Neural cell (in vitro differentiated cells): ENCODE measurements at regions not wholly inside any gene's neighbourhood (a gene's known extent, or its start where the extent isn't known, plus 50 kb on each side); places are given as distances from the start of the nearest gene placed in this dataset.

Source experiments
- H2AFZ ChIP-seq: fragments of 200-600, 300-800 bp; sonication (generic), shearing (Covaris generic); 2 replicates; pipeline ENCODE4 v1.6.0; 2014; ENCODE audit warnings: low read depth, mild to moderate bottlenecking, antibody characterized with exemption, low read length, moderate library complexity
- H3F3A ChIP-seq: fragments of 200-600 bp; shearing (Covaris generic); 2 replicates; pipeline ENCODE4 v1.6.1; 2016; ENCODE audit warnings: mild to moderate bottlenecking, moderate library complexity, mixed read lengths, antibody characterized with exemption, low read length; ENCODE audit not compliant: insufficient read depth, poor library complexity, severe bottlenecking
- H3K27ac ChIP-seq: fragments of 200-600, 300-800 bp; sonication (generic), shearing (Covaris generic); 2 replicates; pipeline ENCODE4 v1.5.1; 2014; ENCODE audit warnings: mild to moderate bottlenecking, low read length, moderate library complexity
- H3K27me3 ChIP-seq: fragments of 300-800, 200-600 bp; sonication (generic), shearing (Covaris generic); 2 replicates; pipeline ENCODE4 v1.6.0; 2014; ENCODE audit warnings: mild to moderate bottlenecking, low read depth, low read length, moderate library complexity; ENCODE audit not compliant: insufficient read depth
- H3K36me3 ChIP-seq: fragments of 300-800, 200-600 bp; sonication (generic), shearing (Covaris generic); 2 replicates; pipeline ENCODE4 v1.5.1; 2014; ENCODE audit warnings: mild to moderate bottlenecking, antibody characterized with exemption, low read length, moderate library complexity; ENCODE audit not compliant: insufficient read depth
- H3K4me2 ChIP-seq: fragments of 300-800, 200-600 bp; sonication (generic), shearing (Covaris generic); 2 replicates; pipeline ENCODE4 v1.6.0; 2014; ENCODE audit warnings: mild to moderate bottlenecking, low read length
- H3K4me3 ChIP-seq: fragments of 300-800, 200-600 bp; sonication (generic), shearing (Covaris generic); 2 replicates; pipeline ENCODE4 v1.5.1; 2014; ENCODE audit warnings: mild to moderate bottlenecking, low read length, moderate library complexity
- H3K79me2 ChIP-seq: fragments of 200-600 bp; shearing (Covaris generic); replicated peaks from 2 replicates; pipeline ENCODE4 v1.6.0; 2014; ENCODE audit warnings: mild to moderate bottlenecking, low read length, moderate library complexity; ENCODE audit not compliant: insufficient read depth
- H3K9ac ChIP-seq: fragments of 300-800, 200-600 bp; sonication (generic), shearing (Covaris generic); 2 replicates; pipeline ENCODE4 v1.6.1; 2016; ENCODE audit warnings: mild to moderate bottlenecking, low read length, mixed read lengths
- H3K9me2 ChIP-seq: fragments of 200-600 bp; shearing (Covaris generic); 2 replicates; pipeline ENCODE4 v1.6.1; 2016; ENCODE audit warnings: mild to moderate bottlenecking, low read length, mixed read lengths; ENCODE audit not compliant: insufficient read depth
- H3K9me3 ChIP-seq: fragments of 200-600, 300-800 bp; sonication (generic), shearing (Covaris generic); 2 replicates; pipeline ENCODE4 v1.6.1; 2016; ENCODE audit warnings: mild to moderate bottlenecking, mixed run types, low read length, moderate library complexity, mixed read lengths
- H4K20me1 ChIP-seq: fragments of 200-600 bp; shearing (Covaris generic); 2 replicates; pipeline ENCODE4 v1.6.1; 2016; ENCODE audit warnings: mild to moderate bottlenecking, mixed run types; ENCODE audit not compliant: insufficient read depth
- CTCF ChIP-seq: fragments of 450-650 bp; IDR thresholded peaks from 2 replicates; pipeline ENCODE4 v1.5.1; 2014; ENCODE audit warnings: antibody characterized with exemption, mild to moderate bottlenecking, moderate library complexity; ENCODE audit not compliant: poor library complexity, severe bottlenecking
- EP300 ChIP-seq: fragments of 450-650 bp; conservative IDR thresholded peaks from 2 replicates; pipeline ENCODE4 v1.6.1; 2014; ENCODE audit warnings: antibody characterized with exemption, mild to moderate bottlenecking, moderate library complexity; ENCODE audit not compliant: poor library complexity, severe bottlenecking
- EZH2 ChIP-seq: fragments of 200-600, 300-800 bp; shearing (Covaris generic), sonication (generic); IDR thresholded peaks from 2 replicates; pipeline ENCODE4 v1.6.1; 2014; ENCODE audit warnings: antibody characterized with exemption, low read length, borderline replicate concordance, mild to moderate bottlenecking; ENCODE audit not compliant: insufficient read depth, poor library complexity, severe bottlenecking
- MXI1 ChIP-seq: fragments of 450-650 bp; conservative IDR thresholded peaks from 2 replicates; pipeline ENCODE4 v1.6.1; 2014; ENCODE audit warnings: antibody characterized with exemption, mild to moderate bottlenecking; ENCODE audit not compliant: poor library complexity, severe bottlenecking
- POLR2AphosphoS5 ChIP-seq: IDR thresholded peaks from 2 replicates; pipeline ENCODE4 v1.6.1; 2012
- RAD21 ChIP-seq: fragments of 450-650 bp; conservative IDR thresholded peaks from 2 replicates; pipeline ENCODE4 v1.6.1; 2014; ENCODE audit warnings: antibody characterized with exemption, mild to moderate bottlenecking, moderate library complexity
- SMC3 ChIP-seq: fragments of 450-650 bp; conservative IDR thresholded peaks from 2 replicates; pipeline ENCODE4 v1.6.1; 2014; ENCODE audit warnings: antibody characterized with exemption, mild to moderate bottlenecking, moderate library complexity; ENCODE audit not compliant: poor library complexity
- TAF1 ChIP-seq: IDR thresholded peaks from 2 replicates; pipeline ENCODE4 v1.6.1; 2012; ENCODE audit warnings: low read depth
- TF ChIP-seq, protein P1 (sequence below): IDR thresholded peaks from 2 replicates; pipeline ENCODE4 v1.6.1; 2012; ENCODE audit warnings: borderline replicate concordance

DNA sequence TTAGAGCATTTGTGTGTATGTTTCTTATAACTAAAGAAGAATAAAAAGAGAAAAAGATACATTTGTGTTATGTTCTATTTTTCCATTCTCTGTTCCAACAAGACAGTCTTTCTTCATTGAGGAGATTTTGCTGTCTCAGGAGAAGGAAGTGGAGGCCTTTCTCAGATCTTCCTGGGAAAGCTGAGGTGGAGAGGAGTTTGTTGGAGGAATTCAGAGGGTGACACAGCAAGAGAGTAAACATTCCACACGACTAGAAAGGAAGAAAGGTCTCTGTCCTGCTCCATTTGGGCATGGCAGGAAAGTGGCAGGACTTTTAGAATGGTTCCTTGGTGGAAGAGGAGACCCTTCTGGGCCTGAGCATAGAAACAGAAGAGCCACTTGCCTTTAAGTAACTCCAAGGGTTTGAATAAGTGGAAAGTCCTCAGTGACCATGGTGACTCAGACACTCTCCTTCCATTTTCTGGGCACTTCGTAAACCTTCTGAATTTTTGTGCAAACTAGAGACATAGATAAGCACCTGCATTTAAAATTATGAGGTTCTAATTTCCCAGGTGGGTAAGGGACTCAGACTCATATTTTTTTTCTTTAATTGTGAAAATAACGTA lies 52.3 kb upstream of the COL5A2 start:
- Histone ChIP-seq H3K79me2 (no peaks in the 10 kb centered on the region), H3K9me2 (no peaks in the 10 kb centered on the region), H3K36me3 (no peaks in the 10 kb centered on the region), H3K27ac (no peak overlapping the region), H3K27me3 (no peaks in the 10 kb centered on the region), H4K20me1 (no peaks in the 10 kb centered on the region), H3K4me2 (no peak overlapping the region), H3K9ac (no peak overlapping the region), H3F3A (no peaks in the 10 kb centered on the region), H3K9me3 (no peaks in the 10 kb centered on the region), H3K4me3 (no peak overlapping the region), H2AFZ (no peak overlapping the region)
- TF ChIP-seq MXI1 (no peak), RAD21 (no peak), EP300 (no peak), EZH2 (no peak), POLR2AphosphoS5 (no peak), SMC3 (no peak), TAF1 (no peak), CTCF (no peak)
- TF ChIP-seq, protein P1, sequence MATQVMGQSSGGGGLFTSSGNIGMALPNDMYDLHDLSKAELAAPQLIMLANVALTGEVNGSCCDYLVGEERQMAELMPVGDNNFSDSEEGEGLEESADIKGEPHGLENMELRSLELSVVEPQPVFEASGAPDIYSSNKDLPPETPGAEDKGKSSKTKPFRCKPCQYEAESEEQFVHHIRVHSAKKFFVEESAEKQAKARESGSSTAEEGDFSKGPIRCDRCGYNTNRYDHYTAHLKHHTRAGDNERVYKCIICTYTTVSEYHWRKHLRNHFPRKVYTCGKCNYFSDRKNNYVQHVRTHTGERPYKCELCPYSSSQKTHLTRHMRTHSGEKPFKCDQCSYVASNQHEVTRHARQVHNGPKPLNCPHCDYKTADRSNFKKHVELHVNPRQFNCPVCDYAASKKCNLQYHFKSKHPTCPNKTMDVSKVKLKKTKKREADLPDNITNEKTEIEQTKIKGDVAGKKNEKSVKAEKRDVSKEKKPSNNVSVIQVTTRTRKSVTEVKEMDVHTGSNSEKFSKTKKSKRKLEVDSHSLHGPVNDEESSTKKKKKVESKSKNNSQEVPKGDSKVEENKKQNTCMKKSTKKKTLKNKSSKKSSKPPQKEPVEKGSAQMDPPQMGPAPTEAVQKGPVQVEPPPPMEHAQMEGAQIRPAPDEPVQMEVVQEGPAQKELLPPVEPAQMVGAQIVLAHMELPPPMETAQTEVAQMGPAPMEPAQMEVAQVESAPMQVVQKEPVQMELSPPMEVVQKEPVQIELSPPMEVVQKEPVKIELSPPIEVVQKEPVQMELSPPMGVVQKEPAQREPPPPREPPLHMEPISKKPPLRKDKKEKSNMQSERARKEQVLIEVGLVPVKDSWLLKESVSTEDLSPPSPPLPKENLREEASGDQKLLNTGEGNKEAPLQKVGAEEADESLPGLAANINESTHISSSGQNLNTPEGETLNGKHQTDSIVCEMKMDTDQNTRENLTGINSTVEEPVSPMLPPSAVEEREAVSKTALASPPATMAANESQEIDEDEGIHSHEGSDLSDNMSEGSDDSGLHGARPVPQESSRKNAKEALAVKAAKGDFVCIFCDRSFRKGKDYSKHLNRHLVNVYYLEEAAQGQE, result no peak

DNA sequence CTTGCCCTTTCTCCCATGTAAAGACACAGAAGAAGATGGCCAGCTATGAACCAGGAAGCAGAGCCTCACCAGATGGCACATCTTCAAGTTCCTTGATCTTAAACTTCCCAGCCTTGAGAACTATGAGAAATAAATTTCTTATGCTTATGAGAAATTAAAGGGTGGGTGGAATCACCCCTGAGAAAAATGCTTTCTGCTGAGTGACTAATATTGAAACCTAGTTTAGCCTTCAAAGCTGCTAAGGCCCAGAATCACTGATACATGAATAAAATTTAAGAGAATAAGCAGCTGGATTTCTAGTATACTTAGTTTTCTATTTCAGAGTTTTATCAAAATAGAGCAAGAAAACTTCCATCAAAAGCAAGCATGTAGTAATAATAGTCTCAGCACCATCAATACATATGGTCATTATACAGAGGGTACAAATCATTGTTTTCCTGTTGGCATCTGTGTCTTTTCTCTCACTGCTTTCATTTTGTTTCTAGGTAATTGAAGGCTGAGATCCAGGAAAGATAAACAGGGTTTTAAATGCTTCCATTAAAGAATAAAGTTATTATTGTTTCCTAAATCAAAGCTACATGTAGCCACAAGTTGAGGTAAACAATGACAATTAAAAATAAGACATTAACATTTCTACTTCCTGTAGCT lies 53.3 kb upstream of the COL5A2 start:
- no peak overlapping the region for H3K27ac ChIP-seq
- no peak overlapping the region for H3K9ac ChIP-seq
- no peaks in the 10 kb centered on the region for H3K36me3 ChIP-seq
- H2AFZ ChIP-seq, result no peak overlapping the region
- H3K27me3 ChIP-seq, result no peaks in the 10 kb centered on the region
- no peak overlapping the region for H3K4me3 ChIP-seq
- TF ChIP-seq SMC3 (no peak), POLR2AphosphoS5 (no peak), EP300 (no peak), MXI1 (no peak), TAF1 (no peak), EZH2 (no peak), RAD21 (no peak), CTCF (no peak)
- TF ChIP-seq, protein P1, result no peak
- H3K9me3 ChIP-seq, result no peaks in the 10 kb centered on the region
- no peak overlapping the region for H3K4me2 ChIP-seq
- H3K9me2 ChIP-seq, result no peaks in the 10 kb centered on the region
- no peaks in the 10 kb centered on the region for H4K20me1 ChIP-seq
- no peaks in the 10 kb centered on the region for H3K79me2 ChIP-seq
- H3F3A ChIP-seq, result no peaks in the 10 kb centered on the region
